Left lung (tissue), 4 donors: ENCODE measurements at regions not wholly inside any gene's neighbourhood (a gene's known extent, or its start where the extent isn't known, plus 50 kb on each side); places are given as distances from the start of the nearest gene placed in this dataset.
"Not testable (repeated sequence)": the region's sequence is repeated elsewhere in the genome, so short reads cannot be mapped to it uniquely, and the experiment has no call there.

Source experiments
- ATAC-seq: fragments of 200-7000 bp; cut with Tn5 transposase; one replicate; pipeline ENCODE4 v1.9.1; 2020; ENCODE audit warnings: moderate library complexity
- DNase-seq, 4 donors: peaks; one replicate each; pipeline ENCODE4 v3.0.0-alpha.2; 2013 to 2020
- H3K27ac ChIP-seq, 2 donors: fragments of 200-600 bp; sonication (generic) in 1 of 2; one replicate each; pipeline versions ENCODE4 v1.5.0 to v1.8.0; 2020 to 2021
- H3K27me3 ChIP-seq, 2 donors: fragments of 200-600 bp; sonication (generic) in 1 of 2; one replicate each; pipeline versions ENCODE4 v1.5.0 to v1.8.0; 2020 to 2021
- H3K36me3 ChIP-seq, 2 donors: fragments of 200-600 bp; sonication (generic) in 1 of 2; one replicate each; pipeline versions ENCODE4 v1.5.0 to v1.8.0; 2020 to 2021
- H3K4me1 ChIP-seq, 2 donors: fragments of 200-600 bp; one replicate each; pipeline ENCODE4 v1.8.0; 2021
- H3K4me3 ChIP-seq, 2 donors: fragments of 200-600 bp; sonication (generic) in 1 of 2; one replicate each; pipeline versions ENCODE4 v1.5.0 to v1.8.0; 2020 to 2021; ENCODE audit warnings: mild to moderate bottlenecking in 1 of 2
- H3K9me3 ChIP-seq, 2 donors: fragments of 200-600 bp; sonication (generic) in 1 of 2; one replicate each; pipeline versions ENCODE4 v1.5.0 to v1.8.0; 2020 to 2021
- intact Hi-C, 2 donors: fragments of 100-400 bp; cut with DNase I; formaldehyde crosslinking; loops; one replicate each; pipeline versions ENCODE4 v1.11.2 to v1.14.2; 2022
- TF ChIP-seq, protein P1 (sequence below), 2 donors: fragments of 200-600 bp; sonication (generic) in 1 of 2; IDR thresholded peaks; one replicate each; pipeline versions ENCODE4 v1.5.0 to v1.8.0; 2021; ENCODE audit warnings: antibody characterized with exemption in 2 of 2
- donor health status: DM: no; HTN: yes; CAD: no.
- donor health status: DM: no; HTN: no; CAD: no.

DNA sequence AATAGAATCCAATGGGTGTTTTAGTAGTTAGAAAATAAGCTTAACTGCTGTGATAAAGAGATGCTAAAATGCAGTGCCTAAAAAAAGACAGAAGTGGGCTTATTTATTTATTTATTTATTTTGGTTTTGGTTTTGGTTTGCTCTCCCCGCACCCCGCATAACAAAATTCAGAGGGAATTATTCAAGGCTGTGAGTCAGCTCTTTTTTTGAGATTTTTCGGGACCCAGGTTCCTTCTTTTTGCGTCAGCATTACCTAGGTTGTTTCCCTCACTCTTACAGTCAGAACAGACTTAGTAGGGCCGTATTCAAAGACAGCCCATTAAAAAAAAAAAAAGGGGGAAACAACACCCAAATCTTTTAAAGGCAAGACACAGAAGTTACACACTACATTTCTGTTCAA lies 1495.5 kb upstream of the ADGRL3 start:
- Histone ChIP-seq H3K27ac (no peak overlapping the region), H3K36me3 (no peaks in the 10 kb centered on the region), H3K4me1 (no peaks in the 10 kb centered on the region), H3K4me3 (no peak overlapping the region), H3K27me3 (no peaks in the 10 kb centered on the region), H3K9me3 (no peaks in the 10 kb centered on the region)
- ATAC-seq (no peak), DNase-seq (no peak)
- TF ChIP-seq, protein P1, sequence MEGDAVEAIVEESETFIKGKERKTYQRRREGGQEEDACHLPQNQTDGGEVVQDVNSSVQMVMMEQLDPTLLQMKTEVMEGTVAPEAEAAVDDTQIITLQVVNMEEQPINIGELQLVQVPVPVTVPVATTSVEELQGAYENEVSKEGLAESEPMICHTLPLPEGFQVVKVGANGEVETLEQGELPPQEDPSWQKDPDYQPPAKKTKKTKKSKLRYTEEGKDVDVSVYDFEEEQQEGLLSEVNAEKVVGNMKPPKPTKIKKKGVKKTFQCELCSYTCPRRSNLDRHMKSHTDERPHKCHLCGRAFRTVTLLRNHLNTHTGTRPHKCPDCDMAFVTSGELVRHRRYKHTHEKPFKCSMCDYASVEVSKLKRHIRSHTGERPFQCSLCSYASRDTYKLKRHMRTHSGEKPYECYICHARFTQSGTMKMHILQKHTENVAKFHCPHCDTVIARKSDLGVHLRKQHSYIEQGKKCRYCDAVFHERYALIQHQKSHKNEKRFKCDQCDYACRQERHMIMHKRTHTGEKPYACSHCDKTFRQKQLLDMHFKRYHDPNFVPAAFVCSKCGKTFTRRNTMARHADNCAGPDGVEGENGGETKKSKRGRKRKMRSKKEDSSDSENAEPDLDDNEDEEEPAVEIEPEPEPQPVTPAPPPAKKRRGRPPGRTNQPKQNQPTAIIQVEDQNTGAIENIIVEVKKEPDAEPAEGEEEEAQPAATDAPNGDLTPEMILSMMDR (IDR thresholded peaks at IDR 0.05) = no peak
- intact Hi-C loops = no loop called here

- Histone ChIP-seq H3K27ac (no peak overlapping the region), H3K4me1 (no peaks in the 10 kb centered on the region), H3K27me3 (no peaks in the 10 kb centered on the region), H3K9me3 (no peaks in the 10 kb centered on the region), H3K4me3 (no peak overlapping the region), H3K36me3 (no peaks in the 10 kb centered on the region)
- intact Hi-C loops = no loop called here
- no peak for DNase-seq
- no peak for ATAC-seq
- TF ChIP-seq, protein P1 (IDR thresholded peaks at IDR 0.05) = no peak
Observed at GRCh38 chr4:59712470-59712869, 1487.7 kb upstream of the ADGRL3 start.

DNA sequence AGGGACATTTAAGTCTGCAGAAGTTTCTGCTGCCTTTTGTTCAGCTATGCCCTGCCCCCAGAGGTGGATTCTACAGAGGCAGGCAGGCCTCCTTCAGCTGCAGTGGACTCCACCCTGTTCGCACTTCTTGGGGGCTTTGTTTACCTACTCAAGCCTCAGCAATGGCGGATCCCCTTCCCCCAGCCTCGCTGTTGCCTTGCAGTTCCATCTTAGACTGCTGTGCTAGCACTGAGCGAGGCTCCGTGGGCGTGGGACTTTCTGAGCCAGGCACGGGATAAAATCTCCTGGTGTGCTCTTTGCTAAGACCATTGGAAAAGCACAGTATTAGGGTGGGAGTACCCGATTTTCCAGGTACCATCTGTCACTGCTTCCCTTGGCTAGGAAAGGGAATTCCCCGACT lies 1475.8 kb upstream of the ADGRL3 start:
- H3K9me3 ChIP-seq = peaks cover 0 to 13% of the 10 kb centered on the region in 2 donors
- ATAC-seq, H3K27me3 ChIP-seq, H3K4me3 ChIP-seq, H3K4me1 ChIP-seq, H3K27ac ChIP-seq, H3K36me3 ChIP-seq, intact Hi-C loops: not testable (repeated sequence)
- peak in 1 of 4 donors; percentile 38 for DNase-seq

DNA sequence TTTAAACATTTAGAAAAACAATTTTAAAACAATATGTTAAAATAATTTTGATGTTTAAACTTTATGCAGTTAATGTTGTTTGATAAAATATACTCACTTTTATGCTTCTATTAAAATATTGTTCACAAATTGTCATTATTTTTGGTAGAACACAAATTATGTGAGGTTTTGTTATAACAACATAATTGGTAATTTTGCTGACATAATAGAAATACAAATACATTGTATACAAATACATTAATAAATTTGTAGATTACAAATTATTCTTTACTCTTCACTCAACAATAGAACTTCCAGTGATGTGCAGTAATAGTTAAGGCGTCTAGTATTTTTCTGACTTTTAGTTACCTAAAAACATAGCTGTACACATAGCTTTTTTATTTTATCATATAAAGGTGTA lies 1472.4 kb upstream of the ADGRL3 start:
- H3K9me3 ChIP-seq = peaks cover 0 to 12% of the 10 kb centered on the region in 2 donors
- H3K4me1 ChIP-seq = no peaks in the 10 kb centered on the region
- TF ChIP-seq, protein P1 (IDR thresholded peaks at IDR 0.05) = no peak
- intact Hi-C loops = no loop called here
- H3K27me3 ChIP-seq = no peaks in the 10 kb centered on the region
- H3K4me3 ChIP-seq = no peak overlapping the region
- no peak overlapping the region for H3K27ac ChIP-seq
- H3K36me3 ChIP-seq = no peaks in the 10 kb centered on the region
- ATAC-seq (no peak), DNase-seq (no peak)

DNA sequence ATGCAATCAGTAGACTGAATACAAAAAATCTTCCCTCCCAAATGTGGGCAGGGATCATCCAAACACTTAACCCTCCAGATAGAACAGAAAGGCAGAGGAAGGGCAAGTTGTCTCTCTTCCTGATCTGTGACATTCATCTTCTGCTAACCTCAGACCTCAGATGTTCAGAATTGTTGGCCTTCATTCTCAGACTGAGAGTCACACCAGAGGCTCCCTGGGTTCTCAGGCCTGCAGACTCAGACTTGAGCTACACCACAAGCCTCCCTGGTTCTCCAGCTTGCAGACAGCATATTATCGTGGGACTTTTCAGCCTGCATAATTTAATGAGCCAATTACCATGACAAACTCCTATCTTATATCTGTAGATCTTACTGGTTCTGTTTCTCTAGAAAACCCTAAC lies 1471.6 kb upstream of the ADGRL3 start:
- Histone ChIP-seq H3K27me3 (no peaks in the 10 kb centered on the region), H3K4me1 (no peaks in the 10 kb centered on the region), H3K27ac (no peak overlapping the region), H3K9me3 (peaks cover 0 to 10% of the 10 kb centered on the region in 2 donors), H3K36me3 (no peaks in the 10 kb centered on the region), H3K4me3 (no peak overlapping the region)
- intact Hi-C loops = no loop called here
- TF ChIP-seq, protein P1 (IDR thresholded peaks at IDR 0.05) = no peak
- ATAC-seq (no peak), DNase-seq (no peak)

DNA sequence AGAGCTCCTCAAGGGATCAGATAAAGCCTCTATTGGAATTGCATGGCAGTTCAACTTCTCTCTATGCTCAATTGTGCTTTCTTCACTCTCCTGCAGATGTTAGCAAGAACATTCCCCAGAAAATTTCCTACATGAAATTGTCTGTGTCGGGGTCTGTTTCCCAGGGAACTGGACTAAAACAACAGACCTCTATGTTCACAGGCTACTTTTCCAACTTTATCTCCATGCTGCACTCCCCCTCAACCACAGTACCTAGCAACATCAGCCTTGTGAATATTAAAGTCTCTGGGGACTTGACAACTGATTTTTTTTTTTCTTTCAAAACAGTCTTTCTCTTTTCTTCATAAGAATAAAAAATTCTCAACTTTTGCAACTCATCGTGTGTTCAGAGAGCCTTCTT lies 1470.8 kb upstream of the ADGRL3 start:
- ATAC-seq (no peak), DNase-seq (no peak)
- Histone ChIP-seq H3K36me3 (no peaks in the 10 kb centered on the region), H3K27me3 (no peaks in the 10 kb centered on the region), H3K9me3 (peaks cover 0 to 4% of the 10 kb centered on the region in 2 donors), H3K27ac (no peak overlapping the region), H3K4me1 (no peaks in the 10 kb centered on the region), H3K4me3 (no peak overlapping the region)
- intact Hi-C loops = no loop called here
- TF ChIP-seq, protein P1 (IDR thresholded peaks at IDR 0.05) = no peak
